Gastroesophageal sphincter (tissue), 4 donors: ENCODE measurements at regions not wholly inside any gene's neighbourhood (a gene's known extent, or its start where the extent isn't known, plus 50 kb on each side); places are given as distances from the start of the nearest gene placed in this dataset.

Experiments used
- ATAC-seq: fragments of 150-250 bp; one replicate; pipeline ENCODE4 v1.9.1; 2016; ENCODE audit warnings: mild to moderate bottlenecking, moderate library complexity
- H3K27ac ChIP-seq, 4 donors: fragments of 200-600 bp; sonication (generic) in 3 of 4; 1 replicate in 3 of 4; 2 replicates in 1 of 4; pipeline ENCODE4 v1.5.1; 2016 to 2019
- H3K27me3 ChIP-seq: fragments of 200-600 bp; sonication (generic); one replicate; pipeline ENCODE4 v1.5.1; 2019
- H3K36me3 ChIP-seq, 2 donors: fragments of 200-600 bp; sonication (generic); one replicate each; pipeline ENCODE4 v1.5.1; 2019; ENCODE audit warnings: control low read depth in 1 of 2
- H3K4me1 ChIP-seq, 3 donors: fragments of 200-600 bp; sonication (generic); 1 replicate in 2 of 3; 2 replicates in 1 of 3; pipeline ENCODE4 v1.5.1; 2016 to 2019; ENCODE audit warnings: control low read depth in 2 of 3
- H3K4me3 ChIP-seq, 2 donors: fragments of 200-600 bp; sonication (generic); one replicate each; pipeline ENCODE4 v1.5.1; 2019; ENCODE audit warnings: mild to moderate bottlenecking in 1 of 2, moderate library complexity in 1 of 2
- H3K9me3 ChIP-seq, 3 donors: fragments of 200-600 bp; sonication (generic); one replicate each; pipeline ENCODE4 v1.5.1; 2017 to 2019; ENCODE audit warnings: control low read depth in 2 of 3
- CTCF ChIP-seq, 4 experiments: fragments of 200-600 bp in 2 of 4; fragments of 450-650 bp in 2 of 4; sonication (generic) in 1 of 4; IDR thresholded peaks; one replicate each; pipeline ENCODE4 v1.5.1; 2017 to 2019; ENCODE audit warnings: antibody characterized with exemption in 4 of 4, mild to moderate bottlenecking in 2 of 4, moderate library complexity in 2 of 4
- EP300 ChIP-seq: sonication (generic); formaldehyde crosslinking; IDR thresholded peaks from one replicate; pipeline ENCODE4 v1.6.1; 2017; ENCODE audit warnings: antibody characterized with exemption, mild to moderate bottlenecking
- POLR2A ChIP-seq, 2 donors: fragments of 450-650 bp; IDR thresholded peaks; one replicate each; pipeline ENCODE4 v1.6.1; 2017; ENCODE audit warnings: antibody characterized with exemption in 2 of 2, mild to moderate bottlenecking in 2 of 2, moderate library complexity in 1 of 2
- POLR2AphosphoS5 ChIP-seq: sonication (generic); formaldehyde crosslinking; IDR thresholded peaks from one replicate; pipeline ENCODE4 v1.6.1; 2017; ENCODE audit warnings: antibody characterized with exemption
- WGBS, 2 donors: methylation state at CpG; one replicate each; pipeline ENCODE4 v1.1.5; 2018; ENCODE audit warnings: low coverage in 1 of 2; 5-methylcytosine and 5-hydroxymethylcytosine counted together

- Histone ChIP-seq H3K27me3 (no peaks in the 10 kb centered on the region), H3K27ac (no peak overlapping the region), H3K36me3 (no peaks in the 10 kb centered on the region), H3K4me3 (no peak overlapping the region), H3K9me3 (no peaks in the 10 kb centered on the region), H3K4me1 (no peaks in the 10 kb centered on the region)
- 71 to 73% methylated on average over 5 to 7 of the region's 7 CpGs for WGBS, 2 donors
- TF ChIP-seq POLR2AphosphoS5 = no peak
- ATAC-seq = no peak
Measured at GRCh38 chr11:105324156-105324555, 184.6 kb upstream of the CARD18 start.

DNA sequence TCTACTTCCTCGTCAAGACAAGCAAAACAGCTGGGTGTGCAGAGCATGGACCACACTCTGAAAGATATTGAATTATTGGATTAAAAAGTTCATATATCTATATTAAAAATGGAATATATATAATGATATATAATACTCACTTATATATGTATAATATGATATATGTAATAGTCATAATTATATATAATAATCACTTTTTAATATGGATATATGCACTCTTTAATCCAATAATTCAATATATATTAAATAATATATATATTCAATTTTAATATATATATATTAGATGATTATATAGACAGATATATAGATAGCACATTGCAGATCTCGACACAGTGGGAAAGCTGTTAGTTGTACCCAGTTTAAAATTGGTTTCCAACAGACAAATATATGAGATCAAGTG lies 182.1 kb upstream of the CARD18 start:
- Histone ChIP-seq H3K9me3 (no peaks in the 10 kb centered on the region), H3K27ac (no peak overlapping the region), H3K4me1 (no peaks in the 10 kb centered on the region), H3K36me3 (no peaks in the 10 kb centered on the region), H3K27me3 (no peaks in the 10 kb centered on the region), H3K4me3 (no peak overlapping the region)
- WGBS, 2 donors = 92 to 93% methylated on average over 2 of the region's 2 CpGs
- no peak for TF ChIP-seq POLR2AphosphoS5
- TF ChIP-seq CTCF (IDR thresholded peaks at IDR 0.05) = no peak
- TF ChIP-seq EP300 = no peak
- no peak for TF ChIP-seq POLR2A (IDR thresholded peaks at IDR 0.05)
- no peak for ATAC-seq

DNA sequence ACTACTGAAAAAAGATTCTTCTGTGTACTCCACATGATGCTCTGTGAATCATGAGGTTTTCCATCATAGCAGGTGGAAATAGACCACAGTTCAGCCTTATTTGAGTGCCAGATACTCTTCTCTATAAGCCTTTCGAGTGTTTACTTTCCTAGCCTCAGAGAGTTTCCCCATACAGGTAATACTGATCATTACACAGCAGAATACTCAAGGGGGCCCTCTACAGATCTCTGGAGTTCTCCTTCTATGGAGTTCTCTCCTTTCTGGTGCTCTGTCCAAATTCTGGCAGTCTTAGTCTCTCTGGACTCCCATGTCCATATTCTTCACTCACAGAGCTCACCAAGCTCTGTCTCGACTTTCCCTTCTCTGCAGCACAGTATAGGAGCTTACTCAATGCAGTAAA lies 175.7 kb upstream of the CARD18 start:
- H3K4me1 ChIP-seq = no peaks in the 10 kb centered on the region
- 87 to 95% methylated on average over 2 of the region's 2 CpGs for WGBS, 2 donors
- no peak for TF ChIP-seq EP300
- TF ChIP-seq POLR2AphosphoS5 = no peak
- TF ChIP-seq POLR2A (IDR thresholded peaks at IDR 0.05) = no peak
- no peak for TF ChIP-seq CTCF (IDR thresholded peaks at IDR 0.05)
- H3K27ac ChIP-seq = no peak overlapping the region
- no peaks in the 10 kb centered on the region for H3K27me3 ChIP-seq
- no peaks in the 10 kb centered on the region for H3K9me3 ChIP-seq
- H3K4me3 ChIP-seq = no peak overlapping the region
- no peak for ATAC-seq
- H3K36me3 ChIP-seq = no peaks in the 10 kb centered on the region

- WGBS, 2 donors = 71 to 92% methylated on average over 2 of the region's 2 CpGs
- no peaks in the 10 kb centered on the region for H3K9me3 ChIP-seq
- no peak overlapping the region for H3K27ac ChIP-seq
- H3K36me3 ChIP-seq = no peaks in the 10 kb centered on the region
- no peak overlapping the region for H3K4me3 ChIP-seq
- H3K4me1 ChIP-seq = no peaks in the 10 kb centered on the region
- no peaks in the 10 kb centered on the region for H3K27me3 ChIP-seq
- TF ChIP-seq POLR2AphosphoS5 (no peak), EP300 (no peak), CTCF (IDR thresholded peaks at IDR 0.05) (no peak), POLR2A (IDR thresholded peaks at IDR 0.05) (no peak)
- no peak for ATAC-seq
Measured at GRCh38 chr11:105312266-105312665, 172.7 kb upstream of the CARD18 start.

GRCh38 chr11:105298630-105299029 lies 159.1 kb upstream of the CARD18 start:
- Histone ChIP-seq H3K27ac (no peak overlapping the region), H3K9me3 (no peaks in the 10 kb centered on the region), H3K27me3 (no peaks in the 10 kb centered on the region), H3K4me1 (no peaks in the 10 kb centered on the region), H3K36me3 (no peaks in the 10 kb centered on the region), H3K4me3 (no peak overlapping the region)
- ATAC-seq = no peak
- TF ChIP-seq POLR2A (IDR thresholded peaks at IDR 0.05) (no peak), POLR2AphosphoS5 (no peak), CTCF (IDR thresholded peaks at IDR 0.05) (no peak), EP300 (no peak)
- WGBS, 2 donors = 72 to 100% methylated on average over 2 to 3 of the region's 3 CpGs
